Transverse colon (tissue), 4 donors: ENCODE measurements at regions not wholly inside any gene's neighbourhood (a gene's known extent, or its start where the extent isn't known, plus 50 kb on each side); places are given as distances from the start of the nearest gene placed in this dataset.

Experiments
- CTCF ChIP-seq, 5 experiments: fragments of 200-600 bp in 3 of 5; fragments of 450-650 bp in 2 of 5; sonication (generic) in 3 of 5; IDR thresholded peaks; 1 replicate in 2 of 5; 2 replicates in 3 of 5; pipeline ENCODE4 v1.5.1; 2016 to 2017; ENCODE audit warnings: antibody characterized with exemption in 5 of 5, inconsistent platforms in 3 of 5, mild to moderate bottlenecking in 2 of 5, moderate library complexity in 1 of 5
- EP300 ChIP-seq: sonication (generic); formaldehyde crosslinking; IDR thresholded peaks from one replicate; pipeline ENCODE4 v1.6.1; 2017; ENCODE audit warnings: antibody characterized with exemption, low read depth
- POLR2A ChIP-seq: fragments of 450-650 bp; IDR thresholded peaks from one replicate; pipeline ENCODE4 v1.6.1; 2016; ENCODE audit warnings: antibody characterized with exemption, mild to moderate bottlenecking, moderate library complexity
- POLR2AphosphoS5 ChIP-seq, 3 donors: sonication (generic); formaldehyde crosslinking; IDR thresholded peaks; one replicate each; pipeline ENCODE4 v1.6.1; 2016; ENCODE audit warnings: antibody characterized with exemption in 3 of 3

GRCh38 chr12:127148318-127148717 lies 1118.7 kb upstream of the TMEM132C start:
- TF ChIP-seq CTCF (IDR thresholded peaks at IDR 0.05): no peak
- no peak for TF ChIP-seq POLR2A
- TF ChIP-seq POLR2AphosphoS5 (IDR thresholded peaks at IDR 0.05): no peak
- TF ChIP-seq EP300: no peak
